H9 (cell line): ENCODE measurements at regions not wholly inside any gene's neighbourhood (a gene's known extent, or its start where the extent isn't known, plus 50 kb on each side); places are given as distances from the start of the nearest gene placed in this dataset.

Experiments used
- DNase-seq: peaks from one replicate; pipeline ENCODE4 v3.0.0-alpha.2; 2017
- H2AFZ ChIP-seq: one replicate; pipeline ENCODE4 v1.6.1; 2013; ENCODE audit warnings: mild to moderate bottlenecking, low read length, control low read depth, moderate library complexity
- H2AK5ac ChIP-seq: 2 replicates; pipeline ENCODE4 v1.6.1; 2013; ENCODE audit warnings: low read length, control low read depth, mixed read lengths; ENCODE audit not compliant: insufficient read length
- H2BK120ac ChIP-seq: one replicate; pipeline ENCODE4 v1.6.1; 2013; ENCODE audit warnings: low read depth, mild to moderate bottlenecking, low read length, control low read depth, inconsistent platforms; ENCODE audit not compliant: poor library complexity, severe bottlenecking
- H2BK12ac ChIP-seq: 2 replicates; pipeline ENCODE4 v1.6.1; 2013; ENCODE audit warnings: low read length, control low read depth, mixed read lengths, low read depth; ENCODE audit not compliant: insufficient read length
- H2BK15ac ChIP-seq: 2 replicates; pipeline ENCODE4 v1.6.1; 2013; ENCODE audit warnings: low read depth, low read length, control low read depth
- H2BK20ac ChIP-seq: one replicate; pipeline ENCODE4 v1.6.1; 2013; ENCODE audit warnings: low read depth, mild to moderate bottlenecking, low read length, control low read depth, inconsistent platforms; ENCODE audit not compliant: poor library complexity, severe bottlenecking
- H2BK5ac ChIP-seq: 2 replicates; pipeline ENCODE4 v1.6.1; 2013; ENCODE audit warnings: low read length, control low read depth, mixed read lengths; ENCODE audit not compliant: insufficient read length
- H3K14ac ChIP-seq: 2 replicates; pipeline ENCODE4 v1.6.1; 2013; ENCODE audit warnings: low read length, control low read depth; ENCODE audit not compliant: insufficient read depth
- H3K18ac ChIP-seq: 2 replicates; pipeline ENCODE4 v1.6.1; 2013; ENCODE audit warnings: low read depth, mild to moderate bottlenecking, mixed read lengths, low read length, control low read depth; ENCODE audit not compliant: insufficient read length
- H3K23ac ChIP-seq: 2 replicates; pipeline ENCODE4 v1.6.1; 2013; ENCODE audit warnings: low read length, control low read depth, mixed read lengths, low read depth; ENCODE audit not compliant: insufficient read length
- H3K23me2 ChIP-seq: 2 replicates; pipeline ENCODE4 v1.6.1; 2013; ENCODE audit warnings: low read depth, mild to moderate bottlenecking, mixed read lengths, low read length, control low read depth; ENCODE audit not compliant: insufficient read length, poor library complexity, severe bottlenecking
- H3K27ac ChIP-seq: 2 replicates; pipeline ENCODE4 v1.5.1; 2013; ENCODE audit warnings: low read length, control low read depth, mixed read lengths, low read depth; ENCODE audit not compliant: insufficient read length
- H3K27me3 ChIP-seq: 2 replicates; pipeline ENCODE4 v1.6.1; 2013; ENCODE audit warnings: low read length, control low read depth, inconsistent platforms; ENCODE audit not compliant: insufficient read depth
- H3K4ac ChIP-seq: 2 replicates; pipeline ENCODE4 v1.6.1; 2013; ENCODE audit warnings: low read depth, mild to moderate bottlenecking, control low read depth, inconsistent platforms, low read length, moderate library complexity
- H3K4me1 ChIP-seq: 2 replicates; pipeline ENCODE4 v1.6.1; 2013; ENCODE audit warnings: low read length, control low read depth, inconsistent platforms; ENCODE audit not compliant: insufficient read depth
- H3K4me2 ChIP-seq: 2 replicates; pipeline ENCODE4 v1.6.1; 2013; ENCODE audit warnings: low read length, control low read depth, mixed read lengths; ENCODE audit not compliant: insufficient read length, insufficient read depth
- H3K56ac ChIP-seq: 2 replicates; pipeline ENCODE4 v1.6.1; 2013; ENCODE audit warnings: low read depth, mild to moderate bottlenecking, mixed read lengths, low read length, control low read depth; ENCODE audit not compliant: insufficient read length
- H3K79me1 ChIP-seq: 2 replicates; pipeline ENCODE4 v1.6.1; 2013; ENCODE audit warnings: low read depth, mild to moderate bottlenecking, moderate library complexity, low read length, control low read depth, inconsistent platforms; ENCODE audit not compliant: insufficient read depth, poor library complexity, severe bottlenecking
- H3K79me2 ChIP-seq: 2 replicates; pipeline ENCODE4 v1.6.1; 2013; ENCODE audit warnings: low read length, control low read depth, inconsistent platforms; ENCODE audit not compliant: insufficient read depth
- H3K9ac ChIP-seq: 2 replicates; pipeline ENCODE4 v1.6.1; 2013; ENCODE audit warnings: low read length, control low read depth, mixed read lengths; ENCODE audit not compliant: insufficient read length; ENCODE audit errors: extremely low read depth
- H3K9me3 ChIP-seq: one replicate; pipeline ENCODE4 v1.6.1; 2013; ENCODE audit warnings: low read depth, low read length, inconsistent platforms; ENCODE audit not compliant: control insufficient read depth
- H3T11ph ChIP-seq: one replicate; pipeline ENCODE4 v1.6.1; 2013; ENCODE audit warnings: mild to moderate bottlenecking, low read length, control low read depth, inconsistent platforms
- H4K20me1 ChIP-seq: one replicate; pipeline ENCODE4 v1.6.1; 2013; ENCODE audit not compliant: control insufficient read depth, insufficient read length, insufficient read depth
- H4K5ac ChIP-seq: 2 replicates; pipeline ENCODE4 v1.6.1; 2013; ENCODE audit warnings: low read depth, mild to moderate bottlenecking, mixed read lengths, low read length, control low read depth; ENCODE audit not compliant: insufficient read length
- H4K8ac ChIP-seq: replicated peaks from 2 replicates; pipeline ENCODE4 v1.6.1; 2013; ENCODE audit warnings: low read length, control low read depth, mixed read lengths, low read depth; ENCODE audit not compliant: insufficient read length
- H4K91ac ChIP-seq: 2 replicates; pipeline ENCODE4 v1.6.1; 2013; ENCODE audit warnings: low read depth, mild to moderate bottlenecking, moderate library complexity, mixed read lengths, low read length, control low read depth; ENCODE audit not compliant: insufficient read length
- H3K27ac Mint-ChIP-seq, 3 experiments: 2 replicates in 2 of 3; 3 replicates in 1 of 3; pipeline ENCODE4 v1.8.0; 2020 to 2021; ENCODE audit warnings: mixed read lengths in 3 of 3, mild to moderate bottlenecking in 1 of 3, moderate library complexity in 1 of 3
- H3K27me3 Mint-ChIP-seq: 2 replicates; pipeline ENCODE4 v1.8.0; 2021; ENCODE audit warnings: low read depth, mild to moderate bottlenecking, moderate library complexity, mixed read lengths
- H3K36me3 Mint-ChIP-seq, 3 experiments: 2 replicates in 2 of 3; 3 replicates in 1 of 3; pipeline ENCODE4 v1.8.0; 2020 to 2021; ENCODE audit warnings: low read depth in 3 of 3, mixed read lengths in 3 of 3; ENCODE audit not compliant: insufficient read depth in 1 of 3
- H3K4me1 Mint-ChIP-seq, 2 experiments: 2 replicates each; pipeline ENCODE4 v1.8.0; 2020; ENCODE audit warnings: mixed read lengths in 2 of 2
- H3K4me3 Mint-ChIP-seq, 2 experiments: 2 replicates in 1 of 2; 3 replicates in 1 of 2; pipeline ENCODE4 v1.8.0; 2020 to 2021; ENCODE audit warnings: mild to moderate bottlenecking in 2 of 2, mixed read lengths in 2 of 2, moderate library complexity in 1 of 2
- H3K9me3 Mint-ChIP-seq, 2 experiments: 2 replicates in 1 of 2; 3 replicates in 1 of 2; pipeline ENCODE4 v1.8.0; 2020; ENCODE audit warnings: mild to moderate bottlenecking in 2 of 2, mixed read lengths in 2 of 2, moderate library complexity in 1 of 2
- CTCF ChIP-seq: fragments of 200-600 bp; sonication (generic); conservative IDR thresholded peaks from 3 replicates; pipeline ENCODE4 v1.8.0; 2021; ENCODE audit warnings: antibody characterized with exemption, mild to moderate bottlenecking
- WGBS: extraction: QIAGEN DNeasy Blood & Tissue Kit; methylation state at CpG from one replicate; pipeline ENCODE4 v1.1.7; 2013; ENCODE audit warnings: missing lambda C conversion rate, low lambda C conversion rate, mixed read lengths; ENCODE audit not compliant: insufficient read length; ENCODE audit errors: extremely low coverage; 5-methylcytosine and 5-hydroxymethylcytosine counted together

GRCh38 chr3:64388886-64389285, 163.6 kb upstream of the PRICKLE2 start:
- H3K4me2 ChIP-seq = no peak overlapping the region
- no peak overlapping the region for H2AK5ac ChIP-seq
- H3K27me3 ChIP-seq = no peaks in the 10 kb centered on the region
- peaks cover 4% of the 10 kb centered on the region for H4K20me1 ChIP-seq
- H3K79me1 ChIP-seq = no peaks in the 10 kb centered on the region
- H3K4ac ChIP-seq = no peak overlapping the region
- H2BK15ac ChIP-seq = no peak overlapping the region
- no peak overlapping the region for H4K5ac ChIP-seq
- no peak overlapping the region for H4K91ac ChIP-seq
- no peak overlapping the region for H2BK120ac ChIP-seq
- Mint-ChIP-seq H3K4me3 (no peak overlapping the region), H3K36me3 (no peaks in the 10 kb centered on the region), H3K9me3 (no peaks in the 10 kb centered on the region), H3K27ac (no peak overlapping the region), H3K4me1 (no peaks in the 10 kb centered on the region), H3K27me3 (peaks cover 7% of the 10 kb centered on the region)
- H3K79me2 ChIP-seq = no peaks in the 10 kb centered on the region
- no peak overlapping the region for H3T11ph ChIP-seq
- no peak overlapping the region for H2BK5ac ChIP-seq
- H3K9ac ChIP-seq = no peak overlapping the region
- no peaks in the 10 kb centered on the region for H3K23me2 ChIP-seq
- no peak overlapping the region for H3K23ac ChIP-seq
- H3K4me1 ChIP-seq = no peaks in the 10 kb centered on the region
- no peak for TF ChIP-seq CTCF
- no peak overlapping the region for H2BK20ac ChIP-seq
- no peaks in the 10 kb centered on the region for H3K9me3 ChIP-seq
- no CpG with 5 or more reads among the region's 4 CpGs for WGBS
- H4K8ac ChIP-seq = no peak overlapping the region
- H3K56ac ChIP-seq = no peak overlapping the region
- no peak overlapping the region for H3K14ac ChIP-seq
- no peak for DNase-seq
- H2AFZ ChIP-seq = no peak overlapping the region
- no peak overlapping the region for H2BK12ac ChIP-seq
- no peak overlapping the region for H3K18ac ChIP-seq
- no peak overlapping the region for H3K27ac ChIP-seq
